Activated naive CD8-positive, alpha-beta T cell (primary cell): ENCODE measurements at regions not wholly inside any gene's neighbourhood (a gene's known extent, or its start where the extent isn't known, plus 50 kb on each side); places are given as distances from the start of the nearest gene placed in this dataset.

ENCODE experiments used
- H3K27ac Mint-ChIP-seq: one replicate; pipeline ENCODE4 v1.8.0; 2021; ENCODE audit warnings: mixed read lengths
- H3K27me3 Mint-ChIP-seq: one replicate; pipeline ENCODE4 v1.8.0; 2021; ENCODE audit warnings: mixed read lengths
- H3K36me3 Mint-ChIP-seq: one replicate; pipeline ENCODE4 v1.8.0; 2021; ENCODE audit warnings: mixed read lengths
- H3K4me1 Mint-ChIP-seq: one replicate; pipeline ENCODE4 v1.8.0; 2021; ENCODE audit warnings: low read depth, mixed read lengths
- H3K4me3 Mint-ChIP-seq: one replicate; pipeline ENCODE4 v1.8.0; 2021; ENCODE audit warnings: mild to moderate bottlenecking, mixed read lengths
- H3K9me3 Mint-ChIP-seq: one replicate; pipeline ENCODE4 v1.8.0; 2021; ENCODE audit warnings: low read depth, mixed read lengths

DNA sequence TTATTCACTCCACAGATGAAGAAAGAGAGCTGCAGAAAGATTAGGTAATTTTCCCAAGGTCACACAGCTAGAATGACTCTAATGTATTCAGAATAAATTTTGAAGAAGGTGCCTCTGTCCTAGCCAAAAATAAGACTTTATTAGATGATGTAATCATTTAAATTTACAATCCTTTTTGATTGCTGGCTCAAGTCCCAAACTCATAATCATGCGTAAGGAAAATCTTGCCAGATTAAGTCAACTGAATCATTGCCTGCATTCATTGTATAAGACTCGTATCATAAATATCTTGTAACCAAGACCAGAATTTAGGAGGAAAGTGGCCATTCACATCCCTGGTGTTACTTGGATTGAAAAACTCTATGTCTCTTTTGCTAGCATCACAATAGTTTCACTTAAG is 53.1 kb upstream of the STK39 start:
- no peaks in the 10 kb centered on the region for H3K36me3 Mint-ChIP-seq
- no peaks in the 10 kb centered on the region for H3K4me1 Mint-ChIP-seq
- peaks cover under 1% of the 10 kb centered on the region for H3K9me3 Mint-ChIP-seq
- no peak overlapping the region for H3K27ac Mint-ChIP-seq
- no peak overlapping the region for H3K4me3 Mint-ChIP-seq
- no peaks in the 10 kb centered on the region for H3K27me3 Mint-ChIP-seq

DNA sequence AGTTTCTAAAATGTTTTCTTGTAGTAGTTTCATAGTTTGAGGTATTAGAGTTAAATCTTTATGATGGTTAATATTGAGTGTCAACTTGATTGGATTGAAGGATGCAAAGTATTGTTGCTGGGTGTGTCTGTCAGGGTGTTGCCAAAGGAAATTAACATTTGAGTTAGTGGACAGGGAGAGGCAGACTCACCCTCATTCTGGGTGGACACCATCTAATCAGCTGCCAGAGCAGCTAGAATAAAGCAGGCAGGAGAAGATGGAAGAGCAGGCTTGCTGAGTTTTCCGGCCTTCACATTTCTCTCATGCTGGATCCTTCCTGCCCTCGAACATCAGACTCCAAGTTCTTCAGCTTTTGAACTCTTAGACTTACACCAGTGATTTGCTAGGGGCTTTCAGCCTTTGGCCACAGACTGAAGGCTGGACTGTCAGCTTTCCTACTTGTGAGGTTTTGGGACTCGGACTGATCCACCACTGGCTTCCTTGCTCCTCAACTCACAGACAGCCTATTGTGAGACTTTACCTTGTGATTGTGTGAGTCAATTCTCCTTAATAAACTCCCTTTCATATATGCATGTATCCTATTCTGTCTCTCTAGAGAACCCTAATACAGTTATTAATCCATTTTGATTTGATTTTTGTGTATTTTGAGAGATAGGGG is 56.8 kb upstream of the STK39 start:
- H3K4me1 Mint-ChIP-seq = no peaks in the 10 kb centered on the region
- peaks cover 18% of the 10 kb centered on the region for H3K36me3 Mint-ChIP-seq
- no peak overlapping the region for H3K27ac Mint-ChIP-seq
- peaks cover 22% of the 10 kb centered on the region for H3K9me3 Mint-ChIP-seq
- peaks cover 2% of the 10 kb centered on the region for H3K27me3 Mint-ChIP-seq
- H3K4me3 Mint-ChIP-seq = no peak overlapping the region

DNA sequence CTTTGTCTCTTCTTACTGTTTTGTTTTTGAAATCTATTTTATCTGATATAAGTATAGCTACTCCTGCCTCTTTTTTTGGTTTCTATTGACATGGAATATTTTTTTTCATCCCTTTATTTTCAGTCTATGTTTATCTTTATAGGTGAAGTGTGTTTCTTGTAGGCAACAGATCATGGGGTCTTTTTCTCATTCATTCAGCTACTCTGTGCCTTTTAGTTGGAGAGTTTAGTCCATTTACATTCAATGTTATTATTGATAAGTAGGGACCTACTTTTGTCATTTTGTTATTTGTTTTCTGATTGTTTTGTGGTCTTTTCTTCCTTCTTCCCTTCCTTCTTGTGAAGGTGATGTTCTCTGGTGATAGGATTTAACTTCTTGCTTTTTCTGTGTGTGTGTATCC is 60.0 kb upstream of the STK39 start:
- Mint-ChIP-seq H3K4me1 (no peaks in the 10 kb centered on the region), H3K4me3 (no peak overlapping the region), H3K27me3 (peaks cover 2% of the 10 kb centered on the region), H3K9me3 (peaks cover 22% of the 10 kb centered on the region), H3K36me3 (peaks cover 19% of the 10 kb centered on the region), H3K27ac (no peak overlapping the region)

DNA sequence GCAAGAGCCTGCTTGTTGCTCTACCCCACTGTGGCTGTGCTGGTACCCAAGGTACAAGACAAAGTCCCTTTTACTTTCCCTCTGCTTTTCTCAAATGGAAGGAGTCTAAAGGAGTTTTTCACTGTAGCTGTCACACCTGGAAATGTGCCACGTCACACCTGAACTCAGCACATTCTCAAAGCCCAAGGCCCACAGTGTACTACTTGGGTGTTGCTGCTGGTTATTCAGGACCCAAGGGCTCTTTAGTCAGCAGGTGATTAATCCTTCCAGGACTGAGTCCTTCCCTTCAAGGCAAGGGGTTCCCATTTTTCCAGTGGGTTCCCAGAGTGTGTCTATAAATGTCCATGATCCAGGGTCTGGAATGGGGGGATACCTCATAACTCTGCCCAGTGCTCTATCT is 63.2 kb upstream of the STK39 start:
- H3K27ac Mint-ChIP-seq = no peak overlapping the region
- peaks cover 2% of the 10 kb centered on the region for H3K27me3 Mint-ChIP-seq
- peaks cover 19% of the 10 kb centered on the region for H3K36me3 Mint-ChIP-seq
- H3K4me1 Mint-ChIP-seq = no peaks in the 10 kb centered on the region
- H3K4me3 Mint-ChIP-seq = no peak overlapping the region
- peaks cover 20% of the 10 kb centered on the region for H3K9me3 Mint-ChIP-seq

DNA sequence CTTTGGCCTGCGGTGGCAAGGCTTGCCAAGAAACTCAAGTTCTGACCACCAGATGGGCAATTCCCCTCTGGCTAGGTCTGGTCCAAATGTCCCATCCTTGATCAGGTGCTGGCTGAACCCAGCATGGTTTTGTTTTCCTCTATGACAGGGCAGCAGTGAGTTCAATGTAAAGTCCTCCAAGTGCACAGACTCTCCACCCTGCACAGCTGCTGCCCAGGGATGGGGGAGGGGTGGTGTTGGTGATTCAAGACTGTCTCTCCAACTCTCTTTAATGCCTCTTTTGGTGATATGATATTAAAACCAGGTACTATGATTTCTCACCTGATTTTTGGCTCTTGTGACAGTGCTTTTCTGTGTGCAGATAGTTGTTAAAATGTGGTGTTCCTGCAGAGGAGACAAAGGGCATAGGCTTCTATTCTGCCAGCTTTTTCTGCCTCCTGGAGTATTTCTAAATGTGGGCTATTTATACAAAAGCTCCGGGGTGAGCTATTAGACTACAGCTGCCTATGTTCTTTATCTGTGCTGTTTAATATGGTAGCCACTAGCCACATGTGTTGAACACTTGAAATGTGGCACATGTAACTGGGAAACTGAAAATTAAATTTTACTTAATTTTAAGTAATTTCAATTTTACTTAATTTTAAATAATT is 64.0 kb upstream of the STK39 start:
- Mint-ChIP-seq H3K36me3 (peaks cover 14% of the 10 kb centered on the region), H3K9me3 (peaks cover 12% of the 10 kb centered on the region), H3K4me1 (no peaks in the 10 kb centered on the region), H3K27me3 (peaks cover 2% of the 10 kb centered on the region), H3K4me3 (no peak overlapping the region), H3K27ac (no peak overlapping the region)

DNA sequence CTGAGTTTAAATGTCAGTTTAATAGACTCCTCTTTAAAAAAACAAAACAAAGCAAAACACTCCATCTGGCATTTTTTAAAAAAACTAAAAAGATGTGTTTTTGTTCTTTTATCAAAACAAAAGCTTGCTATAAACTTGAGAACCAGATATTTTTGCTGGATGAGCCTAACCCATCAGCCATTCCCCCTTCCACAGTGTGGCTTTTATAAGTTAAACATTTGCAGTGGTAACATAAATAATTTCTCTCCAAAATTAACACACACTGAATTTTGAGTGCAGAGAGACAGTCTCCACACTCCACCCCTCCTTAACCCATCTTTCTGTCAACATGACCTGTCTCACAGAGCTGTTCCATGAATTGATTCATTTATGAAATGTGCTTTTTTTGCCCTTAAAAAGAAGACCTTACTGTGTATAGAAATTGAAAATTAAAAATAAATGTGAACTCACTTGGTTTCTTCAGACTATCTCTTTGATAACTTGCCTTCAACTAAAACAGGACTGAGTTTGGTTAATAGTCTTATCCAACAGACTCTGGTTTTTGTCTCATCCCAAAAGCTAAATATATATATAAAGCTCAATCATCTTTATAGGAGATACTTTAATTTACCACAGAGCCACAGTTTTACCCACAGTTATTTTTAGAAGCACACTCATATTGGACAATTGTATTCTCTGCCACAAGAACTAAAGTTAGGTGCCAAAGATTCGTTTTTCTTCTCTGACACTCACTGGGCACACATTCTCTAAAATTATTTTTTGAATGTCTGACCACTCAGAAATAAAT is 64.8 kb upstream of the STK39 start:
- Mint-ChIP-seq H3K4me1 (no peaks in the 10 kb centered on the region), H3K36me3 (peaks cover 9% of the 10 kb centered on the region), H3K9me3 (peaks cover 6% of the 10 kb centered on the region), H3K27me3 (peaks cover 2% of the 10 kb centered on the region), H3K4me3 (no peak overlapping the region), H3K27ac (no peak overlapping the region)

DNA sequence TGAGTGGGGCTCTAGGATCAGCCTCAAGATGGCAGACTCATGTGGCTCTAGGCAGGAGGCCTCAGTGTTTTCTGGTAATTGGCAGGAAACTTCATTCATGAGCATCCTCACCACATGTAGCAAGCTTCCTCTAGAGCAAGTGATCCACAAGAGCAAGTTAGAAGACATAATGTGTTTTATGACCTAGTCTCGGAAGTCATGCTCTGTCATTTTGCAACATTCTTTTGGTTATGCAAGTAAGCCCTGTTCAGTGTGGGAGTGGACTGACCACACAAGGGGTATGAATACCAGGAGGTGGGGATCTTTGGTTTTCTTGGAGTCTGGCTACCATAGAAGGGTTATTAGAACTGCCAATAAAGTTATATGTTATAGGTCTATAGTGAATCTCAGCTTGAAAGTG is 66.8 kb upstream of the STK39 start:
- no peaks in the 10 kb centered on the region for H3K4me1 Mint-ChIP-seq
- H3K27ac Mint-ChIP-seq = no peak overlapping the region
- H3K36me3 Mint-ChIP-seq = peaks cover under 1% of the 10 kb centered on the region
- no peaks in the 10 kb centered on the region for H3K27me3 Mint-ChIP-seq
- H3K4me3 Mint-ChIP-seq = no peak overlapping the region
- H3K9me3 Mint-ChIP-seq = no peaks in the 10 kb centered on the region

DNA sequence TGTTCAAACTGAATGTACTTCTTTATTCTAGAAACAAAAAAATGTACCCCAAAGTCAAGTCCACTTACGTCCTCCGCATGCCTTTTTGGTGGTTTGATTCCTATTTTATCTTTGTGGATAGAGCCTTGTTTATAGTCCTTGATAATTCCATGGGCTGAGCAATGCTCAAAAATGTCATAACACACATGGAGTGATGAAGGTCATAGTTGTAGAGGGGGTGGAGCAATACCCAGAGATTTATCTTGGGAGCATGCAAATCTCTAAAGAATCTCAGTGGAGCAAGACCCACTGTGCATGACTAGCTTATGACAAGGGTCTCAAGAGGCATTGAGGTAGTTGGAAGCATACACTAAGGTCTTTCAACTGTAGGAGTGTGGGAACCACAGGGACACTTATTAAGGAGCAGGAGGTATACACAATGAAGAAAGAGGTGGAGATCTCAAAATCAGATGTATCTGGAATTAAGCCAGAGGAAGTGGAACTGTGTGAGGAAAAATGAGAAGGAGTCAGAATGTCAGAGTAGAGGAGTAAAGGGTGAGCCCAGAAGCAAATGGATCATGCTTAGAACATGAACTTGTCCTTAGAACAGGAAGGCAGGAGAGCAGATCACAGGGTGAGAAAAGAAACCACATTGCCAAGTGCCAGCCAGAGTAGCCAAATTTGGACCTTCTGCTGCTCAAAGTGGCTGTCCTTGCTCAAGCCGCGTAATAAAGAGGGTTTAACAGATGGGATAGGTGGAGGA is 68.1 kb upstream of the STK39 start:
- Mint-ChIP-seq H3K36me3 (no peaks in the 10 kb centered on the region), H3K27me3 (no peaks in the 10 kb centered on the region), H3K9me3 (no peaks in the 10 kb centered on the region), H3K4me3 (no peak overlapping the region), H3K4me1 (no peaks in the 10 kb centered on the region), H3K27ac (no peak overlapping the region)

DNA sequence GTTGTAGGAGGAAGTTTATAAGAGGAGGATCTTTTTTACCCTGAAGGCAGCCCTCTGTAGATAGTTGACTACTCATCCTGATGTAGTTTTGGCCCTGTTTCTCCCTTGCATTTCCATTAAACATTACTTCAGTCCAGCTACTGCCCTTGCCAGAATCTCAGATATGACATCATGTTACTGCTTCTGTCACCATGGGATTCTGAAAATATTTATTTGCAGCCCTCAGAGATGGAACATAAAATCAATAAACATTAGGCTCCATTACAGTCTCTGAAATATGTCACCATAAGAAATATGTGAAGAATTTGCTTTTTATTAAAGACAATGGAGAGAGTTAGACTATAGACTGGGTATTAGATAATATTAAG is 68.7 kb upstream of the STK39 start:
- H3K27me3 Mint-ChIP-seq = no peaks in the 10 kb centered on the region
- H3K9me3 Mint-ChIP-seq = no peaks in the 10 kb centered on the region
- H3K36me3 Mint-ChIP-seq = no peaks in the 10 kb centered on the region
- H3K27ac Mint-ChIP-seq = no peak overlapping the region
- H3K4me3 Mint-ChIP-seq = no peak overlapping the region
- no peaks in the 10 kb centered on the region for H3K4me1 Mint-ChIP-seq

DNA sequence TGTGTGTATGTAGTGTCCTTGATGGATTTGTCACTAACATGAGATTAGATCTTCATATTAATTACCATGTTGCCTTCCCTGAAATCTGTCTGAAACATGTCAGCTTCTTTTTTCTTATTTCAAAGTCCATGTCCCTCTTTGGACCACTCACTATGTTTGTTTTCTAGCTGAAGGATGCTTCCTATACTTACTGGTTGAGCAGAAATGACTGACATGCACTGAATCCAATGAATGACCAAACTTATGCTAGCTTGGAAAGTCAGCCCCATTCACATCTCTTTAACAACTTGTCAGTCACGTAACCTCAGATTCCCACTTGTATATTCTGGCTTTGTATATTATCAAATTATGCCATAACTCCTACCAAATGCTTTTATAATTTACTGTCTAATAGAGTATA is 69.9 kb upstream of the STK39 start:
- no peaks in the 10 kb centered on the region for H3K4me1 Mint-ChIP-seq
- no peaks in the 10 kb centered on the region for H3K9me3 Mint-ChIP-seq
- no peaks in the 10 kb centered on the region for H3K27me3 Mint-ChIP-seq
- H3K36me3 Mint-ChIP-seq = no peaks in the 10 kb centered on the region
- H3K4me3 Mint-ChIP-seq = no peak overlapping the region
- no peak overlapping the region for H3K27ac Mint-ChIP-seq

DNA sequence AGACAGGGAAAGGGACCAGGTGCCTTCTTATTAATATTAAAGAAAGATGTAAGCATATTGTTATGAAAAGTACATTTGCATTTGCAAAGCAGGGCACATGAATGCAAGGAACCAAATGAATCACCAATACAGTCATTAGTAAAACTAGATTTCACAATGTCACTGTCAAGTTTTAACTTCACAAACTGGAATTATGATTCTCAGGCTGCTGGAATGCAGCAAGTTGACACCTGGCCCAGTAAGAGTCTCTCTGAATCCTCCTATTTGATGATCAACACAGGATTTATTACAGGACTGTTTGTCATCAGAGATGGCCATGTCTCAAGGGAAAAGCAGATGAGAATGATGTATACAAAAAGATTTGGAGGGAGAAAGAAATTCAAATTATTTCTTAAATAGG is 72.9 kb upstream of the STK39 start:
- H3K27ac Mint-ChIP-seq = no peak overlapping the region

DNA sequence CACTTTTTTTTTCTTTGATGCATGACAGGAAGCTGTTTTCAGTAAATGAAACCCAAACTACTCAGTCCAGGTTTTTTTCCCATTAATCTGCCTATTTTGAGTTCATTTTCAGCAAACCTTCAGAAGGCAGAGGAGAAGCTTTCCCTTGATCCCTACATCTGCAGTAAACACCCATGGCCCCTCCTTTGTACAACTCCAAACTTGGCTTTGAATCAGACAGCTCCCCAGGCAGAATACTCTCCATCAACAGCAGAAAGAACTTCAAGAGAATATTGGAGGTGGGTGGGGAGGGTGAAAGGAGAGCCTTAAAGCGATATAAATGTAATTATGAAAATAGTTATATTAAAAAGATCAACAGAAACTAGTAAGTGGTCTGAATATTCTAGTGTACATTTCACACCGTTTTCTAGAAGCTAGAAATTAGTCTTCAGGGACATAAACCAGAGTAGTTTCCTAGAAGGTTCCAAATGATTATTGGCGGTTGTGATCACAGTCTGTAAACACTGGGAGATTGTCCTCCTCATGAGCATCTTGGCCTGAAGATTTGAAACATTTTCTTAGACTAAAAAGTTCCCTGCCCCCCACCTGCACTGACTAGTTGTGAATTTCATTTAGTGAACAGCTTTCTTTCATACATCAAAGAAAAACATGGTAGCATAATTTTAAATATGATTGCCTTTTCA is 75.1 kb upstream of the STK39 start:
- no peaks in the 10 kb centered on the region for H3K9me3 Mint-ChIP-seq
- H3K27ac Mint-ChIP-seq = no peak overlapping the region
- no peaks in the 10 kb centered on the region for H3K27me3 Mint-ChIP-seq
- H3K4me3 Mint-ChIP-seq = no peak overlapping the region
- no peaks in the 10 kb centered on the region for H3K4me1 Mint-ChIP-seq
- H3K36me3 Mint-ChIP-seq = peaks cover 2% of the 10 kb centered on the region

More for the DNA sequence above, 72.9 kb upstream of the STK39 start:
- no peaks in the 10 kb centered on the region for H3K4me1 Mint-ChIP-seq
- no peaks in the 10 kb centered on the region for H3K27me3 Mint-ChIP-seq
- H3K4me3 Mint-ChIP-seq = no peak overlapping the region
- no peaks in the 10 kb centered on the region for H3K9me3 Mint-ChIP-seq
- no peaks in the 10 kb centered on the region for H3K36me3 Mint-ChIP-seq

DNA sequence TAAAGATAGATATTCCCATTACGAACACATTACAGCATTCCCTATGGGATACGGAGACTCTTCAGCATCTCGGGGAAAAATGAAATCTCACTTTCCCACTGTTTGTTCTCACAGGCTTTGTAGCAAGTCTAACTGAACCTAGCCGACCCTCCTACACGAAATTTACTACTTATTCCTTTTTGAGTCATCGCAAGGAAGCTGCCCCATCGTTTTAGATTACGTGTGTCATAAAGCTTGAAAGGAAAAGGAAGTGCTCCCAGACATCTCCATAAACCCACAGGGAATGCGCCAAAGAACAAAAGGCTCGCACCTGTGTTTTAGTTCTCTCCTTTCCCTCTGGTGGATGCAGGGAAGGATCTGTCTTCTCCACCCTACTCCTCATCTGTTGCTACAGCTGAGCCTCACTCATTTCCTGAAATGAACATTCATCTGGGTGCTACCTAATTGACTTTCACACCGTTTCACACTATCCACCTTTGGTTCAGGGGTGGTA is 76.2 kb upstream of the STK39 start:
- Mint-ChIP-seq H3K27ac (no peak overlapping the region), H3K36me3 (peaks cover 4% of the 10 kb centered on the region), H3K27me3 (no peaks in the 10 kb centered on the region), H3K9me3 (no peaks in the 10 kb centered on the region), H3K4me1 (no peaks in the 10 kb centered on the region), H3K4me3 (no peak overlapping the region)

DNA sequence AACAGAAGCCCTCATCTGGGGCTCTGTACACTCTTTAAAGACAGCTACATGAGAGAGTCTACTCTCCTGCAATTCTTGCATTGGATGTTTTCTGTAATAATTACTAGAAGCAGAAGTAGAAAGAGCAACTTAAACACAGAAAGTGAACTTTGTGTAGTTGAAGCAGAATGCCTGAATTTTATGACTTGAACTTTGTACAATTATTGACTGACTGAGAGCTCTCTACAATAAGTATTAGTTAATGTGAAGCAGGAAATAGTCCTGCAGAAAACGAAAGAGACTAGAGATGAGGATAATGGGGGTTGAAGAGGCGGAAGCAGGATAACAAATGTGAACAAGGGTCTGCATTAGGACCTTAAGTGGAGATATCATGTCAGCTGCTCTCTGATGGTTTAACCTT is 79.2 kb upstream of the STK39 start:
- Mint-ChIP-seq H3K27me3 (no peaks in the 10 kb centered on the region), H3K36me3 (peaks cover 13% of the 10 kb centered on the region), H3K4me1 (no peaks in the 10 kb centered on the region), H3K9me3 (peaks cover 12% of the 10 kb centered on the region), H3K27ac (no peak overlapping the region), H3K4me3 (no peak overlapping the region)
